ENCODE measurements at regions not wholly inside any gene's neighbourhood (a gene's known extent, or its start where the extent isn't known, plus 50 kb on each side); places are given as distances from the start of the nearest gene placed in this dataset.

DNA sequence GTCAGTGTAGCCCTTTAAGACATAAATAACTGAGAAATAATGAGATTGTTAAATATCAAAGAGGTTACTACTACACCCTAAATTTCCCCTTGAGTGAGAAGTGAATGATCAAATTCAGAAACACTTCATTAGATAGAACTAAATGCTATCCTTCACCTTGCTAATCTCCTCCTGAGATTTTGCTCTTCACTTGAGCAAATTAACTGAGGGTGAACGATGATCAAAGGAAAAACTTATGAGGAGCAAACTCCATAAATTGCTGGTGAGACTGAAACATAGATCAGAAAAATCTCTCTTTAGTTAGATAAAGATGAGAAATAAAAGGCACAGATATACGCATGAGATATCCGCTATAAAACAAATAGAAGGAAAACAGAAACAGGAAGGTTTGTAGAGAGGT lies 63.1 kb upstream of the TANC1 start:
- TF ChIP-seq, protein P1, sequence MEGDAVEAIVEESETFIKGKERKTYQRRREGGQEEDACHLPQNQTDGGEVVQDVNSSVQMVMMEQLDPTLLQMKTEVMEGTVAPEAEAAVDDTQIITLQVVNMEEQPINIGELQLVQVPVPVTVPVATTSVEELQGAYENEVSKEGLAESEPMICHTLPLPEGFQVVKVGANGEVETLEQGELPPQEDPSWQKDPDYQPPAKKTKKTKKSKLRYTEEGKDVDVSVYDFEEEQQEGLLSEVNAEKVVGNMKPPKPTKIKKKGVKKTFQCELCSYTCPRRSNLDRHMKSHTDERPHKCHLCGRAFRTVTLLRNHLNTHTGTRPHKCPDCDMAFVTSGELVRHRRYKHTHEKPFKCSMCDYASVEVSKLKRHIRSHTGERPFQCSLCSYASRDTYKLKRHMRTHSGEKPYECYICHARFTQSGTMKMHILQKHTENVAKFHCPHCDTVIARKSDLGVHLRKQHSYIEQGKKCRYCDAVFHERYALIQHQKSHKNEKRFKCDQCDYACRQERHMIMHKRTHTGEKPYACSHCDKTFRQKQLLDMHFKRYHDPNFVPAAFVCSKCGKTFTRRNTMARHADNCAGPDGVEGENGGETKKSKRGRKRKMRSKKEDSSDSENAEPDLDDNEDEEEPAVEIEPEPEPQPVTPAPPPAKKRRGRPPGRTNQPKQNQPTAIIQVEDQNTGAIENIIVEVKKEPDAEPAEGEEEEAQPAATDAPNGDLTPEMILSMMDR (IDR thresholded peaks at IDR 0.05), result no peak
- TF ChIP-seq POLR2A (IDR thresholded peaks at IDR 0.05), result no peak
- DNase-seq (ENCODE audit: low spot score in 2 of 2), result no peak
- intact Hi-C loops (cut with DNase I; ENCODE audit: low total_unique reads), result no loop called here
- 89 to 94% methylated on average over 3 of the region's 3 CpGs for WGBS, 2 donors
- no peak overlapping the region for H3K4me3 ChIP-seq (ENCODE audit: low read depth, poor library complexity, severe bottlenecking)

DNA sequence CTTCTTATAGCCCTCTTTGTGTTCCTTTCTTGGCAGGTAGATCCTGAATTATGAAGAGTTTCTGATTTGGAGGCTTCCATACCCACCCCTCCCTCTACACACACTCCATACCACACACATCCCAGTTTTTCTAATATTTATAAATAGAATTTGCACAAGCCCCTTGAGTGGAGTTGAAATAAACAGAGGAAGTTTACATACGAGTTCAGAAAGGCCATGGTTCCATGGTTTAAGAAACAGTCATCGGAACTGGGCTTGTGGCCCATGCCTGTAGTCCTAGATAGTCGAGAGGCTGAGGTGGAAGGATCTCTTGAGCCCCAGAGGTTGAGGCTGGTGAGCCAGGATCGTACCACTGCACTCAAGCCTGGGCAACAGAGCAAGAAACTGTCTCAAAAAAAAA lies 62.7 kb upstream of the TANC1 start:
- TF ChIP-seq POLR2A (IDR thresholded peaks at IDR 0.05), result no peak
- TF ChIP-seq, protein P1 (IDR thresholded peaks at IDR 0.05), result no peak
- intact Hi-C loops (cut with DNase I; ENCODE audit: low total_unique reads), result no loop called here
- 71 to 72% methylated on average over 4 of the region's 4 CpGs for WGBS, 2 donors
- no peak overlapping the region for H3K4me3 ChIP-seq (ENCODE audit: low read depth, poor library complexity, severe bottlenecking)
- DNase-seq (ENCODE audit: low spot score in 2 of 2), result no peak

GRCh38 chr2:158907926-158908456 lies 60.4 kb upstream of the TANC1 start:
- H3K4me3 ChIP-seq (ENCODE audit: low read depth, poor library complexity, severe bottlenecking), result no peak overlapping the region
- no peak for DNase-seq (ENCODE audit: low spot score in 2 of 2)
- intact Hi-C loops (cut with DNase I; ENCODE audit: low total_unique reads), result no loop called here
- TF ChIP-seq, protein P1 (IDR thresholded peaks at IDR 0.05), result no peak
- TF ChIP-seq POLR2A (IDR thresholded peaks at IDR 0.05), result no peak
- 83 to 91% methylated on average over 2 of the region's 2 CpGs for WGBS, 2 donors

- DNase-seq (ENCODE audit: low spot score in 2 of 2), result no peak
- no peak overlapping the region for H3K4me3 ChIP-seq (ENCODE audit: low read depth, poor library complexity, severe bottlenecking)
These were observed 56.3 kb upstream of the TANC1 start for GRCh38 chr2:158912112-158912511.

GRCh38 chr2:158912765-158913164 lies 55.7 kb upstream of the TANC1 start:
- intact Hi-C loops (cut with DNase I; ENCODE audit: low total_unique reads), result loop anchor here (10.0 kb wide), 1 partner anchor 102 kb away; no protein-coding TSS in a partner anchor
- TF ChIP-seq POLR2A (IDR thresholded peaks at IDR 0.05), result no peak
- TF ChIP-seq, protein P1 (IDR thresholded peaks at IDR 0.05), result no peak
- no peak for DNase-seq (ENCODE audit: low spot score in 2 of 2)
- 74 to 96% methylated on average over 1 of the region's 1 CpG for WGBS, 2 donors
- no peak overlapping the region for H3K4me3 ChIP-seq (ENCODE audit: low read depth, poor library complexity, severe bottlenecking)

More at GRCh38 chr2:158912112-158912511, 56.3 kb upstream of the TANC1 start:
- WGBS, 2 donors, result 54 to 59% methylated on average over 4 of the region's 4 CpGs
- TF ChIP-seq, protein P1 (IDR thresholded peaks at IDR 0.05), result no peak
- no peak for TF ChIP-seq POLR2A (IDR thresholded peaks at IDR 0.05)
- intact Hi-C loops (cut with DNase I; ENCODE audit: low total_unique reads), result loop anchor here (10.0 kb wide), 1 partner anchor 103 kb away; no protein-coding TSS in a partner anchor

- DNase-seq (ENCODE audit: low spot score in 2 of 2), result no peak
- no peak overlapping the region for H3K4me3 ChIP-seq (ENCODE audit: low read depth, poor library complexity, severe bottlenecking)
- intact Hi-C loops (cut with DNase I; ENCODE audit: low total_unique reads), result loop anchor here (10.0 kb wide), 1 partner anchor 101 kb away; no protein-coding TSS in a partner anchor
- no peak for TF ChIP-seq POLR2A (IDR thresholded peaks at IDR 0.05)
- TF ChIP-seq, protein P1 (IDR thresholded peaks at IDR 0.05), result no peak
These were observed 54.4 kb upstream of the TANC1 start for GRCh38 chr2:158914066-158914465.
